ENCODE measurements at regions not wholly inside any gene's neighbourhood (a gene's known extent, or its start where the extent isn't known, plus 50 kb on each side); places are given as distances from the start of the nearest gene placed in this dataset.

DNA sequence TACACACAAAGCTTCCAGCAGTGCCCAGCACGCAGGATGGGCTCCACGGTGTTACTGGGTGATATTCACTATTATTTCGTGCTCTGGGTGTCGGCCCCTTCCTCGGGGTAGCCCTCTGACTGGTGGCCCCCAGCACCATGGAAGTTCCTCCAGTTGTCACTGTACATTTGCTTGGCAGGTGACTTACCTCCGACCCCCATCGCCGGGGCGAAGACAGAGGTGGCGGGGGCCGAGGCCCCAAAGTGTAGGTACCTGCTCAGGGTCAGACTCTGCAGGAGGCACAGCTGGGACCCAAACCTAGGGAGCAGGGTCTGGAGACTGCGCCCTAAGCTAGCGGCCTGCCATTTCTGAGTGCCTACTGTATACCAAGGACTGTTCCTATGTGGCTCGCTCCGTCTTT is 98.9 kb downstream of the RFLNA start:
- H3K4me1 ChIP-seq (ENCODE audit: insufficient read depth, low read length, poor library complexity, severe bottlenecking): no peaks in the 10 kb centered on the region
- H3K4me2 ChIP-seq (ENCODE audit: low read depth, low read length, poor library complexity, severe bottlenecking): no peak overlapping the region
- peaks cover 61% of the 10 kb centered on the region; the same call in 1 of the 2 replicates for H3K36me3 ChIP-seq (ENCODE audit: insufficient read depth, low read length)

DNA sequence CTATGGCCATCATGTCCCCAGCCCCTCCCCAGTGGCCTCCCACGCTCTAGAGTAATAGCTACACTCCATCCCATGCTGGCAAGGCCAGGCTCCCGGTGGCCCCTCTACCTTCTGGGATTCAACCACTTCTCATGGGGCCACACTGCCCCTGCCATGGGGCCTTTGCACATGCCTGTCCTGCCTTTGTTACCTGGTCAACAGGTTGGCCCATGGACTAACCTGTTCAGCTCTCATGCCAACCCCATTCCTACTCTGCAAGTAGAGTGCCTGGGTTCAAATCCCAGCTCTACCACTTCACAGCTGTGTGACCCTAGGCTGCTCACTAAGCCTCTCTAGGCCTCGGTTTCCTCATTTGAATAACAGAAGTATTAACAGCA is 98.5 kb downstream of the RFLNA start:
- Histone ChIP-seq H3K27me3 (ENCODE audit: insufficient read depth, low read length, poor library complexity, severe bottlenecking) (no peaks in the 10 kb centered on the region), H3K36me3 (ENCODE audit: insufficient read depth, low read length) (peaks cover 57% of the 10 kb centered on the region; the same call in 1 of the 2 replicates), H4K20me1 (ENCODE audit: insufficient read depth, low read length, poor library complexity, severe bottlenecking) (peaks cover 7% of the 10 kb centered on the region), H3K9ac (ENCODE audit: low read depth, low read length, poor library complexity, severe bottlenecking) (no peak overlapping the region), H3F3A (ENCODE audit: low read depth) (no peaks in the 10 kb centered on the region), H3K4me1 (ENCODE audit: insufficient read depth, low read length, poor library complexity, severe bottlenecking) (no peaks in the 10 kb centered on the region), H3K9me3 (ENCODE audit: insufficient read depth, low read depth, low read length) (no peaks in the 10 kb centered on the region), H3K79me2 (ENCODE audit: insufficient read depth, low read length) (no peaks in the 10 kb centered on the region), H2AFZ (ENCODE audit: low read length) (no peak overlapping the region), H3K9me2 (replicated peaks; ENCODE audit: low read depth, low read length) (no peaks in the 10 kb centered on the region), H3K4me3 (ENCODE audit: low read length, poor library complexity, severe bottlenecking) (no peak overlapping the region), H3K4me2 (ENCODE audit: low read depth, low read length, poor library complexity, severe bottlenecking) (no peak overlapping the region)
- TF ChIP-seq EZH2phosphoT487 (IDR thresholded peaks at IDR 0.05; ENCODE audit: borderline replicate concordance): no peak
- TF ChIP-seq, protein P1, sequence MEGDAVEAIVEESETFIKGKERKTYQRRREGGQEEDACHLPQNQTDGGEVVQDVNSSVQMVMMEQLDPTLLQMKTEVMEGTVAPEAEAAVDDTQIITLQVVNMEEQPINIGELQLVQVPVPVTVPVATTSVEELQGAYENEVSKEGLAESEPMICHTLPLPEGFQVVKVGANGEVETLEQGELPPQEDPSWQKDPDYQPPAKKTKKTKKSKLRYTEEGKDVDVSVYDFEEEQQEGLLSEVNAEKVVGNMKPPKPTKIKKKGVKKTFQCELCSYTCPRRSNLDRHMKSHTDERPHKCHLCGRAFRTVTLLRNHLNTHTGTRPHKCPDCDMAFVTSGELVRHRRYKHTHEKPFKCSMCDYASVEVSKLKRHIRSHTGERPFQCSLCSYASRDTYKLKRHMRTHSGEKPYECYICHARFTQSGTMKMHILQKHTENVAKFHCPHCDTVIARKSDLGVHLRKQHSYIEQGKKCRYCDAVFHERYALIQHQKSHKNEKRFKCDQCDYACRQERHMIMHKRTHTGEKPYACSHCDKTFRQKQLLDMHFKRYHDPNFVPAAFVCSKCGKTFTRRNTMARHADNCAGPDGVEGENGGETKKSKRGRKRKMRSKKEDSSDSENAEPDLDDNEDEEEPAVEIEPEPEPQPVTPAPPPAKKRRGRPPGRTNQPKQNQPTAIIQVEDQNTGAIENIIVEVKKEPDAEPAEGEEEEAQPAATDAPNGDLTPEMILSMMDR (conservative IDR thresholded peaks at IDR 0.05; ENCODE audit: low read length): no peak

More for the DNA sequence above, 98.9 kb downstream of the RFLNA start:
- Histone ChIP-seq H3K4me3 (ENCODE audit: low read length, poor library complexity, severe bottlenecking) (no peak overlapping the region), H3F3A (ENCODE audit: low read depth) (no peaks in the 10 kb centered on the region), H2AFZ (ENCODE audit: low read length) (no peak overlapping the region), H4K20me1 (ENCODE audit: insufficient read depth, low read length, poor library complexity, severe bottlenecking) (peaks cover 10% of the 10 kb centered on the region), H3K79me2 (ENCODE audit: insufficient read depth, low read length) (no peaks in the 10 kb centered on the region), H3K9ac (ENCODE audit: low read depth, low read length, poor library complexity, severe bottlenecking) (no peak overlapping the region), H3K27me3 (ENCODE audit: insufficient read depth, low read length, poor library complexity, severe bottlenecking) (no peaks in the 10 kb centered on the region), H3K9me2 (replicated peaks; ENCODE audit: low read depth, low read length) (no peaks in the 10 kb centered on the region), H3K9me3 (ENCODE audit: insufficient read depth, low read depth, low read length) (no peaks in the 10 kb centered on the region)
- TF ChIP-seq, protein P1 (conservative IDR thresholded peaks at IDR 0.05; ENCODE audit: low read length): no peak

DNA sequence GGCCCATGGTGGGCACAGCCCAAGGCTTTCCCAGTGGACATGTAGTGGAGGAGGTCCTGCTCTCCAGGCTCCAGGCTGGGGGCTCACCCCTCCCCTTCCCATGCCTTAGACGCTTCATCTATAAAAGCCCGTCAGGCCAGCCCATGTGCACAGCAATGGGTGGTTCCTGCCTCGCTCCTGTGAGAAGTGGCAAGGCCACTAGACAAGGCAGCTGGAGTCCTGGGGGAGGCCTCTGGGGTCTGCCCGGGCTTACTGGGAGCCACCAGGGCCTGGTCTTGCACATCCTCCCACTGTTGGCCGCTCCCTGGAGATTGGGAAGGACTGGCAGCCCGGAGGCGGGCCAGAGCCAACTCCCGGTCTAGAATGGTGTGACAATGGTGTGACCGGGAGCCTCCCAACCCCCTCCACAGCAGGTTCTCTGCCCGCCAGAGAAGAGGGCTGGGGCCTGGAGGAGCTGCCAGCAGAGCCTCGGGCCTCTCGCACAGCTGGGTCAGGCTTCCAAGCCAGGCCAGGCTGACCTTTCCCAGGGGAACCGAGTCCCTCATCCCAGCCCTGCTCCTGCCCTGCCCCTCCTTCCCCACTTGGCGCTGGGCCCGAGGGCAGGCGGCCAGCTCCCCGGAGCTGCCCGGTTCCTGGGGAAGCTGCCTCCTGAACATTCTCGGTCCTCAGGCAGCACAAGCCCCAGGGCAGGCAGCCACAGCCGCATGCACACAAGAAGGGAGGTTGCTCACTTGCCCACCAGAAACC is 97.9 kb downstream of the RFLNA start:
- Histone ChIP-seq H2AFZ (ENCODE audit: low read length) (no peak overlapping the region), H3K9me2 (replicated peaks; ENCODE audit: low read depth, low read length) (no peaks in the 10 kb centered on the region), H3K79me2 (ENCODE audit: insufficient read depth, low read length) (no peaks in the 10 kb centered on the region), H3K9ac (ENCODE audit: low read depth, low read length, poor library complexity, severe bottlenecking) (no peak overlapping the region), H3K9me3 (ENCODE audit: insufficient read depth, low read depth, low read length) (no peaks in the 10 kb centered on the region), H3K4me3 (ENCODE audit: low read length, poor library complexity, severe bottlenecking) (no peak overlapping the region), H3F3A (ENCODE audit: low read depth) (no peaks in the 10 kb centered on the region), H3K27me3 (ENCODE audit: insufficient read depth, low read length, poor library complexity, severe bottlenecking) (no peaks in the 10 kb centered on the region), H3K4me1 (ENCODE audit: insufficient read depth, low read length, poor library complexity, severe bottlenecking) (no peaks in the 10 kb centered on the region), H4K20me1 (ENCODE audit: insufficient read depth, low read length, poor library complexity, severe bottlenecking) (peaks cover 7% of the 10 kb centered on the region), H3K4me2 (ENCODE audit: low read depth, low read length, poor library complexity, severe bottlenecking) (no peak overlapping the region), H3K36me3 (ENCODE audit: insufficient read depth, low read length) (peaks cover 51% of the 10 kb centered on the region; the same call in 1 of the 2 replicates)
- TF ChIP-seq EZH2phosphoT487 (IDR thresholded peaks at IDR 0.05; ENCODE audit: borderline replicate concordance): no peak
- TF ChIP-seq, protein P1 (conservative IDR thresholded peaks at IDR 0.05; ENCODE audit: low read length): no peak

Measured in Loucy (cell line).